Gastroesophageal sphincter (tissue), 4 donors: ENCODE measurements at regions not wholly inside any gene's neighbourhood (a gene's known extent, or its start where the extent isn't known, plus 50 kb on each side); places are given as distances from the start of the nearest gene placed in this dataset.

Source experiments
- ATAC-seq: fragments of 150-250 bp; one replicate; pipeline ENCODE4 v1.9.1; 2016; ENCODE audit warnings: mild to moderate bottlenecking, moderate library complexity
- H3K27ac ChIP-seq, 4 donors: fragments of 200-600 bp; sonication (generic) in 3 of 4; 1 replicate in 3 of 4; 2 replicates in 1 of 4; pipeline ENCODE4 v1.5.1; 2016 to 2019
- H3K27me3 ChIP-seq: fragments of 200-600 bp; sonication (generic); one replicate; pipeline ENCODE4 v1.5.1; 2019
- H3K36me3 ChIP-seq, 2 donors: fragments of 200-600 bp; sonication (generic); one replicate each; pipeline ENCODE4 v1.5.1; 2019; ENCODE audit warnings: control low read depth in 1 of 2
- H3K4me1 ChIP-seq, 3 donors: fragments of 200-600 bp; sonication (generic); 1 replicate in 2 of 3; 2 replicates in 1 of 3; pipeline ENCODE4 v1.5.1; 2016 to 2019; ENCODE audit warnings: control low read depth in 2 of 3
- H3K4me3 ChIP-seq, 2 donors: fragments of 200-600 bp; sonication (generic); one replicate each; pipeline ENCODE4 v1.5.1; 2019; ENCODE audit warnings: mild to moderate bottlenecking in 1 of 2, moderate library complexity in 1 of 2
- H3K9me3 ChIP-seq, 3 donors: fragments of 200-600 bp; sonication (generic); one replicate each; pipeline ENCODE4 v1.5.1; 2017 to 2019; ENCODE audit warnings: control low read depth in 2 of 3
- EP300 ChIP-seq: sonication (generic); formaldehyde crosslinking; IDR thresholded peaks from one replicate; pipeline ENCODE4 v1.6.1; 2017; ENCODE audit warnings: antibody characterized with exemption, mild to moderate bottlenecking
- POLR2A ChIP-seq, 2 donors: fragments of 450-650 bp; IDR thresholded peaks; one replicate each; pipeline ENCODE4 v1.6.1; 2017; ENCODE audit warnings: antibody characterized with exemption in 2 of 2, mild to moderate bottlenecking in 2 of 2, moderate library complexity in 1 of 2
- POLR2AphosphoS5 ChIP-seq: sonication (generic); formaldehyde crosslinking; IDR thresholded peaks from one replicate; pipeline ENCODE4 v1.6.1; 2017; ENCODE audit warnings: antibody characterized with exemption
- WGBS, 2 donors: methylation state at CpG; one replicate each; pipeline ENCODE4 v1.1.5; 2018; ENCODE audit warnings: low coverage in 1 of 2; 5-methylcytosine and 5-hydroxymethylcytosine counted together
- TF ChIP-seq, protein P1 (sequence below), 4 experiments: fragments of 200-600 bp in 2 of 4; fragments of 450-650 bp in 2 of 4; sonication (generic) in 1 of 4; IDR thresholded peaks; one replicate each; pipeline ENCODE4 v1.5.1; 2017 to 2019; ENCODE audit warnings: antibody characterized with exemption in 4 of 4, mild to moderate bottlenecking in 2 of 4, moderate library complexity in 2 of 4

DNA sequence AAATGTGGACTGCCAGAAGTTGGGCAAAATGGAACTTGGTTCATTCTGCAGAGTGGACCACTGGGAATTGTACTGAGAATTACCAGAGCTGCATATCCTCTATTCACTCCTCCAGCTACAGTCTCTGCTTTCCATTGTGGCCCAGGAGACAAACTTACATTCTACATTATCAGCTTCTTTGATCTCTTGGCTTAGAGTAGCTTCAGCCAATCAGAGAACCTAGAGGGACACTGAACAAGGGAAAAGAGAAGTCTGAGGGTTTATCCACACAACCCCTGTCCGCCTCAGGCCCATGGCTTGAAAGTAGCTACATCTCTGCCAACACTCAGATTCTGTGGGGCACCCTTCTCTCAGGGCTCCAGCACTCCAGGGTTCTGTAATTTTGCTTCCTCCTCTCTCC lies 251.1 kb downstream of the TRIB2 start:
- Histone ChIP-seq H3K4me3 (no peak overlapping the region), H3K27me3 (no peaks in the 10 kb centered on the region), H3K27ac (no peak overlapping the region), H3K4me1 (no peaks in the 10 kb centered on the region), H3K36me3 (no peaks in the 10 kb centered on the region), H3K9me3 (no peaks in the 10 kb centered on the region)
- WGBS, 2 donors, result 71 to 100% methylated on average over 1 of the region's 1 CpG
- ATAC-seq, result no peak
- no peak for TF ChIP-seq POLR2A (IDR thresholded peaks at IDR 0.05)
- TF ChIP-seq POLR2AphosphoS5, result no peak
- TF ChIP-seq, protein P1, sequence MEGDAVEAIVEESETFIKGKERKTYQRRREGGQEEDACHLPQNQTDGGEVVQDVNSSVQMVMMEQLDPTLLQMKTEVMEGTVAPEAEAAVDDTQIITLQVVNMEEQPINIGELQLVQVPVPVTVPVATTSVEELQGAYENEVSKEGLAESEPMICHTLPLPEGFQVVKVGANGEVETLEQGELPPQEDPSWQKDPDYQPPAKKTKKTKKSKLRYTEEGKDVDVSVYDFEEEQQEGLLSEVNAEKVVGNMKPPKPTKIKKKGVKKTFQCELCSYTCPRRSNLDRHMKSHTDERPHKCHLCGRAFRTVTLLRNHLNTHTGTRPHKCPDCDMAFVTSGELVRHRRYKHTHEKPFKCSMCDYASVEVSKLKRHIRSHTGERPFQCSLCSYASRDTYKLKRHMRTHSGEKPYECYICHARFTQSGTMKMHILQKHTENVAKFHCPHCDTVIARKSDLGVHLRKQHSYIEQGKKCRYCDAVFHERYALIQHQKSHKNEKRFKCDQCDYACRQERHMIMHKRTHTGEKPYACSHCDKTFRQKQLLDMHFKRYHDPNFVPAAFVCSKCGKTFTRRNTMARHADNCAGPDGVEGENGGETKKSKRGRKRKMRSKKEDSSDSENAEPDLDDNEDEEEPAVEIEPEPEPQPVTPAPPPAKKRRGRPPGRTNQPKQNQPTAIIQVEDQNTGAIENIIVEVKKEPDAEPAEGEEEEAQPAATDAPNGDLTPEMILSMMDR (IDR thresholded peaks at IDR 0.05), result no peak
- no peak for TF ChIP-seq EP300

DNA sequence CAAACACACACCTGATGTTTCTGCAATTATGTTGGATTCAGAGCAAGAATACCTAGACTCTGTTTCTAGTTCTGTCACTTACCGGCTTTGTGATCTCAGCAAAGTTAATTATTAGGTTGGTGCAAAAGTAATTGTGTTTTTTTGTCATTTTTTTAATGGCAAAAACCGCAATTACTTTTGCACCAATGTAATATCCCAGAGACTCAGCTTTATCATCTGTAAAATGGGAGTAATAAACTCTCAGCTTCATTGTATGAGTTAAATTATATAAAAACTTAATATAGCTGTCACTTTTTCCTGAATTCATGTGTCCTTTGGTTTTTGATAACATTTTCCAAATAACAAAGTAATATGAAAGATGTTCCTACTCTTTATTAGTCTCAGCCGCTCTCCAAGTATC lies 251.7 kb downstream of the TRIB2 start:
- no peaks in the 10 kb centered on the region for H3K36me3 ChIP-seq
- TF ChIP-seq POLR2AphosphoS5, result no peak
- 96 to 100% methylated on average over 3 of the region's 3 CpGs for WGBS, 2 donors
- no peak overlapping the region for H3K4me3 ChIP-seq
- no peaks in the 10 kb centered on the region for H3K9me3 ChIP-seq
- no peaks in the 10 kb centered on the region for H3K27me3 ChIP-seq
- H3K27ac ChIP-seq, result no peak overlapping the region
- no peaks in the 10 kb centered on the region for H3K4me1 ChIP-seq
- no peak for ATAC-seq

DNA sequence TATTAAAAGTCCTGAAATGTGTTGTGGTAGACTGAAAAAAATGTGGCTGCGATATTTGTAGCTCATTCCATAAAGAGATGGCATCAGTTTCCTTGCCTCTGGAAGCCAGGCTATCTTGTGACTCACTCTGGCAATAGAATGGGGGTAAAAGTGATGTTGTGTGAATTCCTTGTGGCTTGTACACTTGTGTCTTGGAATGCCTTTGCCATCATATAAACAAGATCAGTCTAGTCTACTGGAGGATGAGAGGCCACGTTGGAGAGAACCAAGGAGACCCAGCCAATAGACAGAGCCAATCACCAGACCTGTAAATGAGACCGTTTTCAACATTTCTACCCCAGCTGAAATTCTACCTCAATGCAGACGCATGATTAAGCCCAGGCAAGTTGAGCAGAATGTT lies 254.1 kb downstream of the TRIB2 start:
- no peak for TF ChIP-seq POLR2A (IDR thresholded peaks at IDR 0.05)
- TF ChIP-seq POLR2AphosphoS5, result no peak
- TF ChIP-seq, protein P1 (IDR thresholded peaks at IDR 0.05), result no peak
- TF ChIP-seq EP300, result no peak
- Histone ChIP-seq H3K36me3 (no peaks in the 10 kb centered on the region), H3K27ac (no peak overlapping the region), H3K4me3 (no peak overlapping the region), H3K27me3 (no peaks in the 10 kb centered on the region), H3K9me3 (no peaks in the 10 kb centered on the region), H3K4me1 (no peaks in the 10 kb centered on the region)
- 86 to 100% methylated on average over 1 to 3 of the region's 4 CpGs for WGBS, 2 donors
- ATAC-seq, result no peak

DNA sequence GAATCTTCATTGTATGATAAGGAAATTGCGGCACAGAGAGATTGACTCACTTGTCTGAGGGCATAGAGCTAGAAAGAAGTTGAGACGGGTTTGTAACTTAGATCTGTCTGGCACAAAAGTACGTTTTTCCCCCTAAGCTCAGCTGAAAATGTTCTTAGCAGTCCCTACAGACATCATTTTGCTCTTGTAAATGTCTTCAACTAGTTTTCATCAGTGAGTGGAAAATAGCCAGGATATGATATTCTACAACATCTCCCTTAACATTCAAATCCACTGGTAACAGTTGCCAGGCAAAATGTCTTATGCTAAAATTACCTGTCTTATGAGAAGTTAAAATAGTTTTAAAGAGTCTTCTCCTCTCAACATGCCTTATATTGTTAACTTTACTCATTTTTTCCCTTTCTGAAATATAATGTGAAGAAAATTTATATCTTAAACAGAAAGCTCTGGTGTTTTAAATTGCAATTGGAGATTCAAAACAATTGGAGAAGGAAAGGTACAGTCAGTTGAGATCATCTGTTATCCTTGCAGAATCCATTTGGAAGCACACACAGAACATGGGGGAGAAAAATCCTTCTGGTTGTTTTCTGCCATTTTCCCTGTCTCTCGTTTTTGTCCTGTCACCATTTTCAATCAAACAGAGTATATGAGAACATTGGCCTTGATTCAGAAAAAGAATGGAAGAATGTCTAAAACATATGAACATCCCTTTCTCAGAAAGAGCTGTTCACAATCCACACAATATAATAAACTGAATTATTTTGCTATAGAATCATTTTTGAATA lies 255.0 kb downstream of the TRIB2 start:
- Histone ChIP-seq H3K4me1 (no peaks in the 10 kb centered on the region), H3K4me3 (no peak overlapping the region), H3K9me3 (no peaks in the 10 kb centered on the region), H3K27ac (no peak overlapping the region), H3K36me3 (no peaks in the 10 kb centered on the region), H3K27me3 (no peaks in the 10 kb centered on the region)
- WGBS, 2 donors, result 75% methylated on average over 4 of the region's 4 CpGs
- ATAC-seq, result no peak
- TF ChIP-seq, protein P1 (IDR thresholded peaks at IDR 0.05), result no peak
- TF ChIP-seq POLR2AphosphoS5, result no peak
- TF ChIP-seq POLR2A (IDR thresholded peaks at IDR 0.05), result no peak
- no peak for TF ChIP-seq EP300

DNA sequence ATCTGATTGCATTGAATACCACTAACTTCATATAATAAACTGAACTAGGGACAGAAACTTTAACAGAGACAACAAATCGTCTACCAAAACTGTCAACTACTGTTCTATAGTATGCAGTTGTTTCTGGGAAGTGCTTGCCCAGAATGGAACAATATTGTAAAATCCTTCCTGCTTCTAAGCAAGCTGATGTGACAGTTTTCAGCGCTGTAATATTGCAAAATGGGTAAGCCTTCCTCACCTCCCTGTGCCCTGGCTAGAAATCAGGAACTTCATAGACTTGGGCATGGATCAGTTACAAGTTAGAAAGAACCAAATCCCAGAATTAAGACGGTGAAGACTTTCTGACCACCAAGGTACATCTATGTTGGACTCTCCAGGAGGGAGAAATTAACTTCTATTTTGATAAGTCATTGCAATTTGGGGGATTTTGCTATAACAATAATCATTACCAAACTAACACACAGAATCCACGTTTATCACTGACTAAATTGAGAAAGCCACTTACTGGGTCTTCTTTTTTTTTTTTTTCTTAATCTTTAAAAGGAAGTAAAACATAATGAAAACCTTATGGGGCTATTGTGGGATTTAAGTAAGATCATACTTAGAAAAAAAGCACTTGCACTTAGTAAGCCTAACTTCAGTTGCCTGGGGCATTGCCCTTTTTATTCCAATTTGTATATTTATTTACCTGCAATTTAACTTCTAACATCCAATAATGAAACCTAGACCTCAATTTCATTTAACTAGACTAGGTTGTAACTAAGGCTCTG lies 261.5 kb downstream of the TRIB2 start:
- TF ChIP-seq POLR2A (IDR thresholded peaks at IDR 0.05) (no peak), EP300 (no peak), POLR2AphosphoS5 (no peak)
- TF ChIP-seq, protein P1 (IDR thresholded peaks at IDR 0.05), result no peak
- no peaks in the 10 kb centered on the region for H3K36me3 ChIP-seq
- no peaks in the 10 kb centered on the region for H3K9me3 ChIP-seq
- no peaks in the 10 kb centered on the region for H3K27me3 ChIP-seq
- no peak overlapping the region for H3K27ac ChIP-seq
- ATAC-seq, result peak; percentile 13
- 52 to 56% methylated on average over 3 to 4 of the region's 4 CpGs for WGBS, 2 donors
- H3K4me1 ChIP-seq, result no peaks in the 10 kb centered on the region
- H3K4me3 ChIP-seq, result no peak overlapping the region
